OCI-LY3 (cell line): ENCODE measurements at regions not wholly inside any gene's neighbourhood (a gene's known extent, or its start where the extent isn't known, plus 50 kb on each side); places are given as distances from the start of the nearest gene placed in this dataset.

ENCODE experiments used
- H2AFZ ChIP-seq: fragments of 200-600, 300-600 bp; shearing (Covaris generic); 2 replicates; pipeline ENCODE4 v1.6.0; 2014; ENCODE audit warnings: antibody characterized with exemption, low read depth, low read length
- H3K27ac ChIP-seq: fragments of 200-600, 300-600 bp; sonication (generic); 2 replicates; pipeline ENCODE4 v1.5.1; 2014; ENCODE audit warnings: mild to moderate bottlenecking, low read length, moderate library complexity, mixed read lengths
- H3K27me3 ChIP-seq: fragments of 200-600, 300-600 bp; sonication (generic); 2 replicates; pipeline ENCODE4 v1.6.1; 2014; ENCODE audit warnings: low read depth, low read length, mixed read lengths
- H3K36me3 ChIP-seq: fragments of 200-600, 300-600 bp; sonication (generic); replicated peaks from 2 replicates; pipeline ENCODE3; 2014; ENCODE audit warnings: low read depth, low read length, mixed read lengths
- H3K4me1 ChIP-seq: fragments of 300-600, 200-600 bp; sonication (generic); 2 replicates; pipeline ENCODE4 v1.6.1; 2014; ENCODE audit warnings: low read length, mixed read lengths
- H3K4me2 ChIP-seq: fragments of 200-600, 300-600 bp; sonication (generic); 2 replicates; pipeline ENCODE4 v1.6.1; 2014; ENCODE audit warnings: low read length, mixed read lengths
- H3K4me3 ChIP-seq: fragments of 300-600, 200-600 bp; sonication (generic); 2 replicates; pipeline ENCODE4 v1.5.1; 2014; ENCODE audit warnings: antibody characterized with exemption, mild to moderate bottlenecking, low read length, moderate library complexity
- H3K79me2 ChIP-seq: fragments of 300-600, 200-600 bp; shearing (Covaris generic); 2 replicates; pipeline ENCODE4 v1.6.1; 2014; ENCODE audit warnings: mild to moderate bottlenecking, low read length, mixed read lengths
- H3K9ac ChIP-seq: fragments of 300-600, 200-600 bp; shearing (Covaris generic); 2 replicates; pipeline ENCODE4 v1.6.0; 2014; ENCODE audit warnings: mild to moderate bottlenecking, low read length, moderate library complexity
- H3K9me3 ChIP-seq: fragments of 200-600, 300-600 bp; shearing (Covaris generic); 2 replicates; pipeline ENCODE4 v1.6.1; 2014; ENCODE audit warnings: low read length, mixed read lengths; ENCODE audit not compliant: insufficient read depth
- H4K20me1 ChIP-seq: fragments of 200-600, 300-600 bp; sonication (generic); 2 replicates; pipeline ENCODE4 v1.6.1; 2016; ENCODE audit warnings: low read length, mixed read lengths; ENCODE audit not compliant: insufficient read depth
- CTCF ChIP-seq: fragments of 200-600, 300-600 bp; sonication (generic); IDR thresholded peaks from 2 replicates; pipeline ENCODE4 v1.5.1; 2014; ENCODE audit warnings: antibody characterized with exemption, low read length, low read depth
- EZH2phosphoT487 ChIP-seq: fragments of 200-600 bp; shearing (Covaris generic); IDR thresholded peaks from 2 replicates; pipeline ENCODE4 v1.6.1; 2018; ENCODE audit warnings: antibody characterized with exemption, mixed run types, low read depth

- Histone ChIP-seq H2AFZ (no peak overlapping the region), H3K27ac (no peak overlapping the region), H3K79me2 (no peaks in the 10 kb centered on the region), H3K4me1 (no peaks in the 10 kb centered on the region), H3K9ac (no peak overlapping the region), H4K20me1 (no peaks in the 10 kb centered on the region), H3K4me2 (no peak overlapping the region), H3K9me3 (no peaks in the 10 kb centered on the region), H3K4me3 (no peak overlapping the region), H3K27me3 (no peaks in the 10 kb centered on the region; the same call in 1 of the 2 replicates), H3K36me3 (no peaks in the 10 kb centered on the region)
- TF ChIP-seq EZH2phosphoT487 (no peak), CTCF (no peak)
These were observed 110.2 kb downstream of the MATN1 start for GRCh38 chr1:30613188-30613587.

GRCh38 chr1:30612536-30613065 lies 110.8 kb downstream of the MATN1 start:
- H3K4me1 ChIP-seq: no peaks in the 10 kb centered on the region
- H3K27me3 ChIP-seq: no peaks in the 10 kb centered on the region; the same call in 1 of the 2 replicates
- no peak overlapping the region for H3K4me2 ChIP-seq
- no peak for TF ChIP-seq EZH2phosphoT487
- TF ChIP-seq CTCF: no peak
- H3K79me2 ChIP-seq: no peaks in the 10 kb centered on the region
- no peaks in the 10 kb centered on the region for H3K36me3 ChIP-seq
- H4K20me1 ChIP-seq: no peaks in the 10 kb centered on the region
- H3K9me3 ChIP-seq: no peaks in the 10 kb centered on the region
- H2AFZ ChIP-seq: no peak overlapping the region
- no peak overlapping the region for H3K4me3 ChIP-seq
- no peak overlapping the region for H3K27ac ChIP-seq
- H3K9ac ChIP-seq: no peak overlapping the region

GRCh38 chr1:30611741-30612309 lies 111.6 kb downstream of the MATN1 start:
- Histone ChIP-seq H3K9ac (no peak overlapping the region), H3K27me3 (no peaks in the 10 kb centered on the region; the same call in 1 of the 2 replicates), H3K9me3 (no peaks in the 10 kb centered on the region), H4K20me1 (no peaks in the 10 kb centered on the region), H3K36me3 (no peaks in the 10 kb centered on the region), H3K79me2 (no peaks in the 10 kb centered on the region), H3K4me2 (no peak overlapping the region), H2AFZ (no peak overlapping the region), H3K4me3 (no peak overlapping the region), H3K27ac (no peak overlapping the region), H3K4me1 (no peaks in the 10 kb centered on the region)
- TF ChIP-seq CTCF (no peak), EZH2phosphoT487 (no peak)

GRCh38 chr1:30610917-30611316 lies 112.5 kb downstream of the MATN1 start:
- H3K9ac ChIP-seq: no peak overlapping the region
- no peak overlapping the region for H3K27ac ChIP-seq
- no peaks in the 10 kb centered on the region; the same call in 1 of the 2 replicates for H3K27me3 ChIP-seq
- H3K9me3 ChIP-seq: no peaks in the 10 kb centered on the region
- H3K79me2 ChIP-seq: no peaks in the 10 kb centered on the region
- H3K4me1 ChIP-seq: no peaks in the 10 kb centered on the region
- no peak overlapping the region for H3K4me2 ChIP-seq
- H3K36me3 ChIP-seq: no peaks in the 10 kb centered on the region
- H4K20me1 ChIP-seq: no peaks in the 10 kb centered on the region
- no peak overlapping the region for H2AFZ ChIP-seq
- TF ChIP-seq CTCF (no peak), EZH2phosphoT487 (no peak)
- no peak overlapping the region for H3K4me3 ChIP-seq
